ENCODE measurements at regions not wholly inside any gene's neighbourhood (a gene's known extent, or its start where the extent isn't known, plus 50 kb on each side); places are given as distances from the start of the nearest gene placed in this dataset.

- H3K27ac ChIP-seq = no peak overlapping the region
Measured at GRCh38 chr4:11487139-11487538, 58.4 kb upstream of the HS3ST1 start.

GRCh38 chr4:11485926-11486325, 57.2 kb upstream of the HS3ST1 start:
- no peak for TF ChIP-seq POLR2A (IDR thresholded peaks at IDR 0.05)
- WGBS (ENCODE audit: insufficient coverage, low coverage, low lambda C conversion rate, missing lambda C conversion rate) = 30% methylated on average over 2 of the region's 2 CpGs

More at GRCh38 chr4:11487139-11487538, 58.4 kb upstream of the HS3ST1 start:
- ATAC-seq = no peak
- H3K4me1 ChIP-seq = no peaks in the 10 kb centered on the region
- intact Hi-C loops (cut with DNase I) = no loop called here
- TF ChIP-seq POLR2A (IDR thresholded peaks at IDR 0.05) (no peak), CTCF (IDR thresholded peaks at IDR 0.05) (no peak)
- H3K36me3 ChIP-seq = no peaks in the 10 kb centered on the region
- no peaks in the 10 kb centered on the region for H3K9me3 ChIP-seq
- no peak for DNase-seq
- no peak overlapping the region for H3K4me3 ChIP-seq
- no peaks in the 10 kb centered on the region for H3K27me3 ChIP-seq

GRCh38 chr4:11484531-11484930, 55.8 kb upstream of the HS3ST1 start:
- Histone ChIP-seq H3K27ac (no peak overlapping the region), H3K4me1 (no peaks in the 10 kb centered on the region), H3K27me3 (no peaks in the 10 kb centered on the region), H3K4me3 (no peak overlapping the region), H3K9me3 (no peaks in the 10 kb centered on the region), H3K36me3 (no peaks in the 10 kb centered on the region)
- WGBS (ENCODE audit: insufficient coverage, low coverage, low lambda C conversion rate, missing lambda C conversion rate) = 50% methylated on average over 1 of the region's 1 CpG
- ATAC-seq (no peak), DNase-seq (no peak)
- TF ChIP-seq CTCF (IDR thresholded peaks at IDR 0.05) (no peak), POLR2A (IDR thresholded peaks at IDR 0.05) (no peak)
- intact Hi-C loops (cut with DNase I) = no loop called here

More at GRCh38 chr4:11485926-11486325, 57.2 kb upstream of the HS3ST1 start:
- Histone ChIP-seq H3K27ac (no peak overlapping the region), H3K4me1 (no peaks in the 10 kb centered on the region), H3K27me3 (no peaks in the 10 kb centered on the region), H3K9me3 (no peaks in the 10 kb centered on the region), H3K36me3 (no peaks in the 10 kb centered on the region), H3K4me3 (no peak overlapping the region)
- no peak for ATAC-seq
- intact Hi-C loops (cut with DNase I) = no loop called here
- no peak for DNase-seq

- Histone ChIP-seq H3K4me1 (no peaks in the 10 kb centered on the region), H3K27me3 (no peaks in the 10 kb centered on the region), H3K27ac (no peak overlapping the region), H3K4me3 (no peak overlapping the region), H3K36me3 (no peaks in the 10 kb centered on the region), H3K9me3 (no peaks in the 10 kb centered on the region)
- no peak for TF ChIP-seq POLR2A (IDR thresholded peaks at IDR 0.05)
- TF ChIP-seq CTCF (IDR thresholded peaks at IDR 0.05) = no peak
- WGBS (ENCODE audit: insufficient coverage, low coverage, low lambda C conversion rate, missing lambda C conversion rate) = 8% methylated on average over 3 of the region's 3 CpGs
- ATAC-seq (no peak), DNase-seq (no peak)
- intact Hi-C loops (cut with DNase I) = no loop called here
Measured at GRCh38 chr4:11483046-11483445, 54.4 kb upstream of the HS3ST1 start.

GRCh38 chr4:11480683-11481082, 52.0 kb upstream of the HS3ST1 start:
- Histone ChIP-seq H3K9me3 (no peaks in the 10 kb centered on the region), H3K36me3 (no peaks in the 10 kb centered on the region), H3K4me3 (no peak overlapping the region), H3K27me3 (no peaks in the 10 kb centered on the region), H3K4me1 (no peaks in the 10 kb centered on the region), H3K27ac (no peak overlapping the region)
- intact Hi-C loops (cut with DNase I) = no loop called here
- ATAC-seq (peak; percentile 60 to 85 (median 76)), DNase-seq (no peak)
- TF ChIP-seq CTCF (IDR thresholded peaks at IDR 0.05) (no peak), POLR2A (IDR thresholded peaks at IDR 0.05) (no peak)
- WGBS (ENCODE audit: insufficient coverage, low coverage, low lambda C conversion rate, missing lambda C conversion rate) = 27% methylated on average over 2 of the region's 2 CpGs

Small RNA genes in the stretch of these regions (small RNA-seq; reads per million reads assigned to genes)
- 0 reads per million in 2 experiments for gene RF00026
- gene RNU6-578P = 0 reads per million in 2 experiments

Measured in right lobe of liver (tissue), 6 donors.